Suppressor macrophage treated with lipopolysaccharide for 4 hours (primary cell): ENCODE measurements at regions not wholly inside any gene's neighbourhood (a gene's known extent, or its start where the extent isn't known, plus 50 kb on each side); places are given as distances from the start of the nearest gene placed in this dataset.
"Not testable (repeated sequence)": the region's sequence is repeated elsewhere in the genome, so short reads cannot be mapped to it uniquely, and the experiment has no call there.

Experiments
- DNase-seq: peaks from one replicate; pipeline ENCODE4 v3.0.0-alpha.2; 2020

- not testable (repeated sequence) for DNase-seq
These were observed 79.2 kb downstream of the PXDC1 start for GRCh38 chr6:3672339-3672738.

- no peak for DNase-seq
These were observed 80.1 kb downstream of the PXDC1 start for GRCh38 chr6:3671382-3671781.

- DNase-seq, result no peak
These were observed 81.2 kb downstream of the PXDC1 start for GRCh38 chr6:3670356-3670755.

- DNase-seq, result no peak
These were observed 81.6 kb downstream of the PXDC1 start for GRCh38 chr6:3669916-3670315.

GRCh38 chr6:3665608-3666007 is 85.9 kb downstream of the PXDC1 start:
- DNase-seq, result no peak

GRCh38 chr6:3664625-3665041 is 86.9 kb downstream of the PXDC1 start:
- no peak for DNase-seq

- no peak for DNase-seq
These were observed 87.7 kb downstream of the PXDC1 start for GRCh38 chr6:3663811-3664210.

- DNase-seq, result no peak
These were observed 88.4 kb downstream of the PXDC1 start for GRCh38 chr6:3663081-3663480.

- no peak for DNase-seq
These were observed 90.1 kb downstream of the PXDC1 start for GRCh38 chr6:3661390-3661789.

- no peak for DNase-seq
These were observed 91.0 kb downstream of the PXDC1 start for GRCh38 chr6:3660473-3660872.

- no peak for DNase-seq
These were observed 91.8 kb downstream of the PXDC1 start for GRCh38 chr6:3659748-3660147.

- DNase-seq, result no peak
These were observed 95.4 kb downstream of the PXDC1 start for GRCh38 chr6:3656076-3656475.

- no peak for DNase-seq
These were observed 96.6 kb downstream of the PXDC1 start for GRCh38 chr6:3654898-3655297.

- DNase-seq, result no peak
These were observed 97.1 kb downstream of the PXDC1 start for GRCh38 chr6:3654436-3654835.

GRCh38 chr6:3653528-3654070 is 97.9 kb downstream of the PXDC1 start:
- DNase-seq, result no peak

- DNase-seq, result no peak
These were observed 99.7 kb downstream of the PXDC1 start for GRCh38 chr6:3651698-3652229.

GRCh38 chr6:3650959-3651697 is 100.4 kb downstream of the PXDC1 start:
- no peak for DNase-seq

- no peak for DNase-seq
These were observed 101.2 kb downstream of the PXDC1 start for GRCh38 chr6:3650076-3650958.

- DNase-seq, result no peak
These were observed 102.8 kb downstream of the PXDC1 start for GRCh38 chr6:3648724-3649123.

GRCh38 chr6:3646616-3647362 is 104.7 kb downstream of the PXDC1 start:
- DNase-seq, result no peak

GRCh38 chr6:3644739-3645012 is 106.8 kb downstream of the PXDC1 start:
- no peak for DNase-seq

GRCh38 chr6:3643921-3644738 is 107.4 kb downstream of the PXDC1 start:
- DNase-seq, result no peak
